ENCODE measurements at regions not wholly inside any gene's neighbourhood (a gene's known extent, or its start where the extent isn't known, plus 50 kb on each side); places are given as distances from the start of the nearest gene placed in this dataset.
A peak's percentile ranks its signal among the peaks of the same experiment; 100 is the strongest.
"Not testable (repeated sequence)": the region's sequence is repeated elsewhere in the genome, so short reads cannot be mapped to it uniquely, and the experiment has no call there.

DNA sequence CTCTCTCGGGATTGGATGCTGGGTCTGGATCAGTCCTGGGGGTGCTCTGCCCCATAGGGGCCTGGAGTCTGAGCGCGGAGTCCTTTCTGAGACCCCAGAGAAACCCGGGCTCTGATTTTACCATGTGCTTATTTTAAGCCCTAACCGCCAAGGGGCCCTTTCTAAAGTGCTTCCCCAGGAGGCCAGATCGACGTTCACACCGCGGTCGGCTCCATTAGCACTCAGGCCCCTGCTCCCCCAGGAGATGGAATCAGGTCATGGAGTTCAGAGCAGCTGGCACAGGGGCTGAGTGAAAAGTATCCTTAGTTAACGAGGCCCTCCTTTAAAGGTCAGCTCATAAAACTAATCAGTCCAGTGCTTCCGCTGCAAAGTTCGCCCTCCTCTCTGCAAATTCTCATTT lies 159.4 kb upstream of the COBL start:
- no peak for DNase-seq

DNA sequence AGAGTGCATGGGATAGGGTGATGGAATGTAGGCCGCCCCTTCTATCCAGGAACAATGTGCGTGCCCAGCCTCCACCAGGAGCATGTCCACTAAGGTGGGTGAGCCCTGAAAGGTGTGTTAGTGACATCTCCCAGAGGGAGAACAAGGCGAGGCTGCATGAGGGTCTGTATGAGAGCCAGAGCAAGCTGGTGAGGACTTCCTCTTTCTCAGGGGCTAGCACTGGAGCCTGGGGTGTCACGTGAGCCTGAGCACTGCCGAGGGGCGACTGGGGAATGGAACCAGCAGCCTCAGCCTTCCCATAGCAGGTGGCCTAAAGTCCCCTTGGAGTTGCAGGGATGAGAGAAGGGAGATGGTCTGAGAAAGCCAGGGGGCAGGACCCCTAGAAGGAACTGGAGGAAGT lies 156.3 kb upstream of the COBL start:
- DNase-seq, result no peak

DNA sequence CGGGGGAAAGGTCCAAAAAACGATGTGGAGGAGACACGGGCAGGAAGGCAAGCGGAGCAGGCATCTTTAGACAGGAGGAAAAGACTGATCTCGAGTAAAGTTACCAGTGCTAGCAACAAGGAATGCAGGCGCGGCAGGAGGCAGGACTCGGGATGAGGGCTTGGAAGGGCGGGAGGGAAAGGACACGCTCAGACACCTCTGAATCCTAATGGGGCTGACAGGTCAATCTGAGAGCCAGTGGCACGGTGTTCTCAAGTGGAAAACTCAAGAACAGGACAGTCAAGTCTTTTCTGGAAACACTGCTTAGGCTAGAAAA lies 155.3 kb upstream of the COBL start:
- no peak for DNase-seq

DNA sequence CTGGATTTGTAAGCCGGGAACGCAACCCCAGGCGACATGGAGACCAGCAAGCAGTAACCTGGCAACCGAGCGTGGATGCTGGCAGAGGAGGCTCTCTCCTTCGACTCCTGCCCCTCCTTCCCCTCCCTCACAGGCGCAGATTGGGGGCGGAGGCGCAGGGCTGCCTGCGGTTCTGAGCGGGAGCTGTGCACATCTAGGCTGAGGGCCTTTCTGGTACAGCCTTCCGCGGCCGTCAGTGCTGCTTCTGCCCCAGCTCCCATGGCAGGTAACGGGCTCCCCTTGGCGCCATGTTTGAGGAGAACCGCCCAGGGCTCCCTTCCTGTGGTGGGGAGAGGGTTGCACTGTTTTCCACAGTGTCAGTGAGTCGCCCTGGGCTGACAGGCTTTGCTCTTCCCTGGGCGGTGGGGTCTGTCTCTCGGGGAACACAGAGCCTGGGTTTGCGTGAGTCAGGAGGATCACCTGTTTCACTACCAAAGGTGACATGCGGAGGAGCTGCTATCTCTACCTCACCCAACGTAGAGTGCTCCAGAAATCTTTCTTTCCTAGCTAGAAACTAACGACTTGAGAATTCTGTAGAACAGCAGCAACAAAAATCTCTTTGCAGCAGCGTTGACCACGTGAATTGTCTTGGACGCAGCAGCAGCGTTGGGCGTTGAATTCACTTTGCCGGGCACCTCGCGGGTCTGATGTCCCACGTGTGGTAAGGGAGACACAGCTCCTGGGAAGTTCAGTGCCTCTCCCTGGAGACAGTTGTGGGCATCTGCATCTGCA lies 154.8 kb upstream of the COBL start:
- no peak for DNase-seq

DNA sequence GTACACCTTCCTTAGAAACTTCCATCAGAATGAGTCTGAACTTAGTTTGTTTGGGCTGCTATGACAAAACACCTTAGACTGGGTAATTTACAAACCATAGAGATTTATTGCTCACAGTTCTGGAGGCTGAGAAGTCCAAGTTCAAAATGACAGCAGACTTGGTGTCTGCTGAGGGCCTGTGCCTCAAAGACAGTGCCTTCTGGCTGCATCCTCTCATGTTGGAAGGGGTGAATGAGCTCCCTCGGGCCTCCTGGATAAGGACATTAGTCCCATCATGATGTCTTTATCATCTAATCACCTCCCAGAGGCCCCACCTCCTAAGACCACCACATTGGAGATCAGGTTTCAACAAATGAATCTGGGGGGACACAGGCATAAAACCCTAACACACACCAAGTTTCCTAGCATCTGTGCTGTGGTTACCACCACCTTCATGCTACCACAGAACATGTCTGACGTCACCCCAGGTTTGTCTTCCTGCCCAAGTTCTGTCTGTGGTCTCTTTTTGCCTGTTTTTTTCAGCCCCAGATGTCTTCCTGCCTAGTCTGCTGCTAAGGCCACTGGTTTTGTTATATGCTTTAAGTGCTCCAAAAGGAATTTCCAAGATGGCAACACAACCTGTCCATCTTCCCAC lies 150.9 kb upstream of the COBL start:
- no peak for DNase-seq

DNA sequence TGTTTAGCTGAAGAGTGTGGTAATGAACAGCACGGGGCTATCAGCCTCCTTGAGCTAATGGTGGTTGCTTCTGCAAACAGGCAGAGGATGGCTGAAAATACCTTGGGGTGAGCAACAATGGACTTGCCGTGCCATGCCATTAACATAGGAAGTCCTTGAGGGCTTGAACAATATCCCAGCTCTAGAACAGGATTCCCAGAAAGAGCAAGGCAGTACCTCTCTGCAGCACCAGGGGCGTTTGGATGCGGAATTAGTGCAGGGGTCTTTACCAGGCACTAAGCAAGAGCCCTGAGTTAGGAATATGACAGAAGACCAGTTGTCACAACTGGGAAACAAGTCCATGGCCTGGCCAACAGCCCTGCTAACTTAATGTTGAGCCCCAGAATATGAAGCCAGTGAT lies 143.2 kb upstream of the COBL start:
- no peak for DNase-seq

DNA sequence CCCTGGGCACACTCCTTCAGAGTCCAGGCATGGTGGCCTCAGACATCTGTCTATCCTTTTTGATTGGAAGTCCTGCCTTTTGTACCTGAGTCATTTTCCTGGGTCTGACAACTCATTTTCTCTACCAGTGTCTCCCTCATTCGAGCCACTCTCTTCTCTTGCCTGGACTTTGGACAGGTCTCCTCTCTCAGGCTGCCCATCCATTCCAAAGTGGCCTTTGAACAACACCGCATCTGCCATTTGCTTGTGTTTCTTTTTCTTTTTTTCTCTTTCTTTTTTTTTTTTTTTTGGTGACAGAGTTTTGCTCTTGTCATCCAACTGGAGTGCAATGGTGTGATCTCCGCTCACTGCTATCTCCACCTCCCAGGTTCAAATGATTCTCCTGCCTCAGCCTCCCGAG lies 142.1 kb upstream of the COBL start:
- DNase-seq, result no peak

DNA sequence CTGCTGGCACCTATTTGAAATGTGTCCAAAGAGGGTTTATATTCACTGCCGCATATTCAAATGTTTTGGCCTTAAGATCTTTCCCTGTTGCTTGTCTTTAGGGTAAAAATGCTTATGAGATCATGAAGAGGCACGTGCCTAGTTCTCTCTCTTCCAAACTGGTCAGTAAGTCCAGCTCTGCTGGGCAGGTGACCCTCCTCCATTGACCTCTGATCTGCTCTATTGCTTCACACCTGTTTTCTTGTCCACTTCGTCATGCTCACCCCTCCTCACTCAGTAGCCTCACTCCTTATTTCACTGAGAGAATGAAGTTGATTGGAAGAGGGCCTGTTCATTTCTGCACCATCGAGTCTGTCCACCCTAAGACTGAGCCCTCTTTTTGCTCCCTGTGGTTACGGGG lies 140.5 kb upstream of the COBL start:
- DNase-seq, result no peak

DNA sequence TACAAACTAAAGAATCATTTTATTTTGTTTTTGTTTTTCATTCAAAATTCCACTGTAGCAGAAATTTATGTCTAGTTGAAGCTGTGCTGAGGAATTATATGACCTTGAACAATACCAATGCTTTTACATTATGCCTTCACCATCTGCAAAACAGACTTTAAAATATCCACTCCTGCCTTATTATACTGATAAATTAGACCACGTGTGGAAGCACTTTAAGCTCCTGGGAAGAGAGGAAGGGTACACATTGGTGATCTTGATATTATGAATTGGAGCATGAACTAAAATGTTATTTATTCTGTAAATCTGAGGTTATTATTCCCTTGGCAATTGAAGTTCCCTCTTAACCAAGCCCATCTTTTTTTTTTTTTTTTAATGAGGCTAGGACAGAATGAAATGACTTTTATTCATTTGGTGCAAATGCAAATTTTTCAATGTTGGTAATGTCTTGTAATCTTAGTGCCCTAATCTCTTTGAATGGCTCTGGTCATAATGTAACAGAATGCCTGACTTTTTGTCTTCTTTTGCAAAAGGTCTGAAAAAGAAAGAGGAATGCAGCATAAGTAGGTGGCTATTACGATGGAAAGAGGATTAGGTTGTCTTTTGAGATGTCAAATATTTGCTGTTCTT lies 139.9 kb upstream of the COBL start:
- no peak for DNase-seq

DNA sequence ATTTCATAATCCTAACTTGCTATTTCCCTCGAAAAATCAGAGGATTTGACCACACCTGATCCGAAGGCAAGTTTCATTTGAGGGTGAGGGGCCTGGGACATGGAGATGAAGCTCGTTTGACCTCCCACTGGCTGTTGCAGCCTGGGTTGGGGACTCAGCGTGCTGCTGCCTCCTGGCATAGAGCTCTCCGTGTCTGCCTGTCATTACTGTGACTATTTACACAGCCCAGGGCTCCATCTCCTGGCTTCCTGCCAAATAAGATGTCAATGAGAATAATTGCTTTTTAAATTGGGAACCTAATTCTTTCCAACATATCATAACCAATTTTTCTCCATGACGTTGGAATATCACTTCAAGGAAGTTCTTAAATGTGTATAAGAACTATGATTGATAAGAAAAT lies 139.3 kb upstream of the COBL start:
- no peak for DNase-seq

DNA sequence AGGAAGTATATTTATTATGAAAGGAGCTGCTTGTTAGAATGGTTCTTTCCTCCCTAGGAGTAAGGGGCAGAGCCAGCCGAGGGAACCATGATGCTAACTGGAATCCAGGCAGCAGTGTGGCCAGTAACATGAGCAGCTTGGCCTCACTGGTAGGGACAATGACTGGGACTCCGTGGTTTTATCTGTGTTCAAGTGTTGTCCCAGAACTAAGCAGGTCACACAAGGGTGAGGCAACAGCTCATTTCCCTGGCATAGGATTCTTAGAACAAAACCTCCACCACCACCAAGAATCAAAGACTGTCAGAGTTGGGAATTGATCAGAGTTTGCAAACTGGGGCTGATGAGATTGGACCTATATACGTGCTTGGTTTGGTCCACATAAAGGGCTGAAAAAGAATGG lies 138.9 kb upstream of the COBL start:
- DNase-seq, result no peak

DNA sequence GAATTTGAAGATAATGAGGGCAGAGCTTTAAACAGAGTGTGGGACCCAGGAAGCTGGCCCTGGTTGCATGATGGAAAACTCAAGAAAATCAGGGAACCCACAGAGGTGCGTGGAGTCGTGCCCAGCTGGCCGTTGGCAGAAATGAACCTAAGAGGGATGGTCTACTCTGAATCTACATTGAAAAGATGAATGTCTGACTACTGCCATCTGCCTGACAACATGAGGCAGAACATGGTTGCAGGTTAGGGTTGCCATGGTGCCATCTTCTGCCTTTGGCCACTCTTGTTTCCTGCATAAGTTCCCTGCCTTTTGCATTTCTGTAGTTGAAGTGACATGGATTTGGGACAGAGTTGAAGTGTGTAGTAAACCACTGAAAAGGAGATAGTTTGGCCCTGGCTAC lies 138.5 kb upstream of the COBL start:
- no peak for DNase-seq

DNA sequence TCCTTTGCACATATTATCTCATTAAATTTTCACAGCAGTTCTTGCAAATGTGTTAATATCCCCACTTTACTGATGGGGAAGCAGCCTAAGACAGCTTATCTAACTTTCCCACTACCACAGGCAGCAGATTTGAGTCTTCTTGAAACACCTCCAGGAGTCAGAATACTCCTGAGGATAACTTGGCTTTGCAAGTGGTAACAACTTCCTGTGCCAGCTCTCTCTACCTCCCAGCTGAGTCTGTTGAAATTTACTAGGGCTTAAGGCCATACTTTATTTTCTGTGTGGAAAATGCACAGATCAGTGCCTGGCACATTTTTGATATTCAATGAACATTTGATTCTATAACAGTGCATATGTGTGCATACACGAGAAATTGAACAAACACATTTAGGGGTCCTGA lies 136.1 kb upstream of the COBL start:
- no peak for DNase-seq

DNA sequence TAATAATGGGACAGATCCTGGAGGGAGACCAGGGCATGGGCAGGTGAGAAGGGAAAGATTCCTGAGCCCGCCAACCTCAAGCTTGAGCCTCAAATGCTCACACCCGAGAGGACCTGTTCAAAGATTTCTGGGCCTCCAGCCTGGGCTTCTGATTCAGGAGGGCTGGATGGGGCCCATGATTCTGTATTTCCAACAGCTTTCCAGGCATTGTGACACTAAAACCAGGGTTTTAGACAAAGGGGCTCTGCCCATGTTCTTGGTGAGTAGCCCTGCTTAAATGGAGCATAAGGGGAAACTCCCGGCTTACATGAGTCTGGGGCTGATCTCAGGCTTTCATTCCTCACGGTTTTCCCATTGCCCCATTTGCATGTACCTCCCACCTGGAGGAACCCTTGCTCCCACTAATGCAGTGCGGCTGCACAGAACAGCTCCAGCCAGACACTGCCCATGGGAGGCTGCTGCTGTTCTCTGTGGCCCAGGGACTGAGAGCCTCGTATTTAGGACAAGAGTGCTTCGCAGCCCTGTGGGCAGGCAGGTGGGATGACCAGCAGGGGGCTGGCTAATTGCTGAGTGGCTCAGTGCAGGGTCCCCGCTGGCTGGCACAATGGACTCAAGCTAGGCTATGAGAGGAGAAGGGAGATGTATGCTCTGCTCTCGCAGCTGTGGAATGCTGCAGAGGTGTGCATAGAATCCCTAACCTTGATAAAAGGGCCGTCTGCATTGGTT lies 135.3 kb upstream of the COBL start:
- no peak for DNase-seq

DNA sequence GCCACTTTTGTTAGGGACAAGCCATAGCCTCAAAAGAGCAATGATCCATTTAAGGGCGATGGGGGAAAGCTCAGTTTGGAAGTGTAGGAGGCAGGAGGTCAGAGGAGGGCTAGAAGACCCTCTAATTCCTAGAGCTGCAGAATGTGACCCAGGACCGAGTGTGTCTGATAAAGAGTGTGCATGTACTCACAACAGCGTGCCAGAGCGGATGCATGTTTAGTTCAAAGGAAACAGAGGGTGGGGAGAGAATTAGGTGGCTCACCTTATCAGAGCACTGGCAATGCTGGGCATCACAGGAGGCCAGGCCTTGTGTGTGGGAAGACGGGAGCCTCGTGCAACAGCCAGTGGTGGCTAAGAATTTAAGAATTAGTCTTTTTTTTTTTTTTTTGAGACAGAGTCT lies 133.9 kb upstream of the COBL start:
- no peak for DNase-seq

DNA sequence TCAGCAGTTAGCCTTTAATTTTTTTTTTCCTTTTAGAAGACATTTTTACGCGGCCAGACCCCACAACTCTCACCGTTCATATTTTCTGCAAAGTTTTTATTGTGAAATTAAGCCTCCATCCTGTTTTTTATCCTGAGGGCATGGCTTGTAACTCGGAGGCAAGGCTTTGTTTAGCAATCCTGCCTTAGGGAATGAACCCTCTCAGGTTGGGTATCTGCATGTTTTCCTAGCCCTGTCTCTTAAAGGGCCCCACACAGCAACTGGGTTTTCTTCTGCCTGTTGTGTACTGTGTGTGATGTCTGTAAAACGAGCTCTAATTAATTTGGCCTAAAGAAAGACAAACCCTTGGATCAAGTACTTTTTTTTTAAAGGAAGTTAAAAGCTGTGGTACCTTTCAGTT lies 130.2 kb upstream of the COBL start:
- DNase-seq, result no peak

DNA sequence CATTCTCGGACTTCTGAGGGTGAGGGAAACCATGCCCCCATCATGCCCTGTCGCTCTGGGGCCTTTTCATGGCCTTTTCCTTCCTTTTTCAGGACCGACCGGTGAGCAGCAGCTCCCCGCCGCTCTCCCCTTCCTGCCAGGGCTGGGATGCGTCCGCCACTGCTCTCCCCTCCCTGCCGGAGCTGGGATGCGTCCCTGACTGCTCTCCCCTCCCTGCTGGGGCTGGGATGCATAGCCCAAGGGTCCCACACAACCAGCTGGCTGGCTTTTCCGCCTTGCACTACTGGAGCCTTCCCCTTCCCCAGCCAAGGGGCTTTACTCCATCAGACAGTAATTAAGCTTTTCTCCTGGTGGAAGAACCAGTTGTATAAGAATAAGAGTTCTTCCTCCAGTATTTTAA lies 129.7 kb upstream of the COBL start:
- DNase-seq, result no peak

DNA sequence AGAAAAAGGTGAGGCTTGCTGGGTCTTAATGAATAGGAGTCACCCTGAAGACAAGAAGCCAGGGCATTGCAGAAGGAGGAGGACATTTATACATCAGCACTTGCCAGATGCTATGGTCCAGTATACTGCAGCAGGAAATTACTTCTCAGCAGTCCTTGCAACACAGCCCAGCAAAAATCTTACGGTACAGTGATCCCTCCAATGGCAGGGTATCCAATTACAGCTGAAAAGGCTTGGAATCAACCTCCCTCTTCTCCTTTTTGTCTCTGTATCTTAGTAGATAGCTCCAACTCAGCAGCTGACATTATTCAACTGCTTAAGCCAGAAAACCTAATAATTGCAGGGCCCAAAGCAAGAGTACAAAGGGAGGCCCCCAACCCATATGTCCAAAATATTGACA lies 128.3 kb upstream of the COBL start:
- no peak for DNase-seq

DNA sequence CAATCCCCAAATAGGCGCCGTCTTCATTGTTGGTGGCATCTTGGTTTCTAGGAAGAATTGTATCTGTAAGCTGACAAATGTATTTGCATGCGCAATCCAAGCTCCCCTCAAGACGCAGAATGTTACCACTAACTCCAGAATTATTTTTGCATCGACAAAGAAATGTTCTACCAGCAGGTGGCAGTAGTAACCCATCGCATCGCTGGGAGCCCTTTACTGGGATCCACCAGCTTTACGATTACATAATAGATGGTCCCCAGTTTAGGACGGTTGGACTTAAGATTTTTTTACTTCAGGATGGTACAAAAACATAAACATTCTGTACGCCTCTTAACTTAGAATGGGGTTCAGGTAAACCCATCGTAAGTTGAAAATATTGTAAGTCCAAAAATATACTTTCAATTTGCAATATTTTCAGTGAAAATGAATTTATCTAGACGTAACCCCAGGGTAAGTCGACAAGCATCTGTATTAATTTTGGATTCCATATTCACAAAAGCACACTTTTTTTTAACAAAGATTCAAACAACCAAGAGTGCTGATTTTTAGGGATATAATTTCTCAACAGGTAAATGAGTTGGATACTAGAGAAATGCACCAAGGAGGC lies 114.0 kb upstream of the COBL start:
- peak; percentile 59 for DNase-seq

DNA sequence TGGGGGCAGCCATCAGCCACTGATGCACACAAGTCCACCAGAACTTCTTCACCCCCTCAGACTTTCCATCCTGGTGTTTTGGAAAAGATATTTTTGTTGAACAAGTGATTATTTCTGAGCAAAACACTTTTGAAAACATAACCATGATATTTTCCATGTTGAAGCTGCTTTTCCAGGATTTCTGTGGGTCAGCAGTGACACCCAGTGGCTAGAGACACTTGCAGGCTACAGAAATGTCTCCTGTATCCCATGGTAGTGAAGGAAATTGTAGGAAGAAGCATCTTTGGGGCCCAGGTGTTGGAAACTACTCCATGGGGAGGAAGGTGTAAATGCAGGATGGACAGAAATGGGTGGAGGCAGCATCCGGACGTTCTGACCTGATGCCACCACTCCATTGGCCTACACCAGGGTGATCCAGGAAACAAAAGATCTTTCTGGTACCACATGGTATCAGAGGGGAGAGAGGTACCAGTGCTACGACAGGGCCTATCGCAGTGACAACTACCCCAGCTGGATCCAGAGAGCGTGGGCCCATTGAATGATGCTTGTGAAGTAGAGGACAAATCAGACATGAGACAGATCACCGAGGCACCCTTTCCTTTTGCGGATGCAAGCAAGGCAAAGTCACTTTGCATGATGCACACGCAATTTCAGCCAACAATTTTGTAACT lies 111.7 kb upstream of the COBL start:
- peak; percentile 6 for DNase-seq

DNA sequence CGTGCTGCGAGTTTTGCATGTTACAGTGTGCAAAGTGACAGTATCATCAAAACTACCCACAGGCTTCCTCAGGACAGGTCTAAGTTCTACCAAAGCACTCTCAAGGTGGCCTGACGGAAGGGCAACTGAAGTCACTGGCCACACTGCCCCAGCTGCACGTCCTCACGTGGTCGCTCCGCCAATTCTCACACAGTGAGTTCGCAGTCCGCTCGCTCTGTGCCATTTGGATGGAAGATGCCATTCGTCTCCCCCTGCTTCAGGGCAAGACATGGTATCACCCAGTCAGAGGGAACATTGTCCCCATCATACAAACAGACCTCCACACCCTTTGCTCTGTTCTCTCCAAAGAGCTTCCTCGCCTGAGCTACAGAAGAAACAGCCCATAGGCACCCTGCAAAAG lies 109.6 kb upstream of the COBL start:
- DNase-seq, result no peak

DNA sequence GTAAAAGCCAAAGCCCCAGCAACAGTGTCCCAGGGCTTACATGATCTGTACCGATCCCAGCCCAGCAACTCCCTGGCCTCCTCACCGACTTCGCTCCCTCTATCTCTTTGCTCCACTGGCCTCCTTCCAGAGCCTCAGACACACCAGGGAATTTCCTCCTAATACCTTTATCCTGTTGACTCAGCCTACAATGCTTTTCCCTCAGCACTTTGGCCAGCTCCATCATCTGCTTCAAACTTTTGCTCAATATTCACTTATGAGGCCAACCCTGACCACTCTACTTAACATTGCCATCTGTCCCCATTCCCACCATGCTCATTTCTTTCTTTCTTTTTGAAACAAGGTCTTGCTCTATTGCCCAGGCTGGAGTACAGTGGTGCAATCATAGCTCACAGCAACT lies 93.3 kb upstream of the COBL start:
- DNase-seq, result not testable (repeated sequence)

DNA sequence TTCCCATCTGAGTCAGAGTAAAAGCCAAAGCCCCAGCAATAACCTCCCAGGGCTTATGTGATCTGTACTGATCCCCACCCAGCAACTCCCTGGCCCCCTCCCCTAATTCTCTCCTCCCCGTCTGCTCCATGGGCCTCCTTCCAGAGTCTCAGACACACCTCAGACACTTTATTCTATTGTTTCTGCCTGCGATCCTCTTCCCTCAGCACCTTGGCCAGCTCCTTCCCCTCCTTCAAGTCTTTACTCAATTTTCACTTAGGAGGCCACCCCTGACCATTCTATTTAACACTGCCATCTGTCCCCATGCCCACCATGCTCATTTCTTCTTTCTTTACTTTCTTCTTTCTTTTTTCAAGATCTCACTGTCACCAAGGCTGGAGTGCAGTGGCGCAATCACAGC lies 81.0 kb upstream of the COBL start:
- not testable (repeated sequence) for DNase-seq

Data from dermis blood vessel endothelial cell (primary cell).